NOMO-1 treated with DMSO at 0.1 percent for 48 hours (cell line): ENCODE measurements at regions not wholly inside any gene's neighbourhood (a gene's known extent, or its start where the extent isn't known, plus 50 kb on each side); places are given as distances from the start of the nearest gene placed in this dataset.

Source experiments
- DNase-seq: peaks from one replicate; lab custom pipeline; 2025; ENCODE audit not compliant: unreplicated experiment; lab: John Stamatoyannopoulos, UW

GRCh38 chr20:17093782-17094181, 133.1 kb upstream of the PCSK2 start:
- DNase-seq: no peak

GRCh38 chr20:17097603-17098002, 129.2 kb upstream of the PCSK2 start:
- DNase-seq: no peak

DNA sequence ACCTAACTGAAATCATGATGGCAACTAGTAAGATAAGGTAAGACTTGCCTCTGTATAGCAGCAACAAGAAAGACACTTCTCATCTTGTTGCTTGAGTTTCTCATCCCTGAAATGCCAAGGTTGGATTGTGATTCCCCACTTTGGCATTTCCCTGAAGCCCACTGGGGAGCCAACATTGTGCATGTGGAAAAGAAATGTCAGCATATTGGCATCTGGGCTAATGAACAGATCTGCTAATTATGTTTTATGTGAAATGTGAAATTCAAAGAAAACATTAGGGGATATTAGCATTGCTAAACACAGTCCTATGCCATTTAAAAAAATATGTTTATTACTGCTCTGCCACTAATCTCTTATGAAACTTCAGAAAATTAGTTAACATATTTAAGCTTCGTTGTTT, 126.3 kb upstream of the PCSK2 start:
- no peak for DNase-seq

GRCh38 chr20:17107127-17107526, 119.7 kb upstream of the PCSK2 start:
- DNase-seq: no peak

- no peak for DNase-seq
Measured at GRCh38 chr20:17108896-17109295, 117.9 kb upstream of the PCSK2 start.

DNA sequence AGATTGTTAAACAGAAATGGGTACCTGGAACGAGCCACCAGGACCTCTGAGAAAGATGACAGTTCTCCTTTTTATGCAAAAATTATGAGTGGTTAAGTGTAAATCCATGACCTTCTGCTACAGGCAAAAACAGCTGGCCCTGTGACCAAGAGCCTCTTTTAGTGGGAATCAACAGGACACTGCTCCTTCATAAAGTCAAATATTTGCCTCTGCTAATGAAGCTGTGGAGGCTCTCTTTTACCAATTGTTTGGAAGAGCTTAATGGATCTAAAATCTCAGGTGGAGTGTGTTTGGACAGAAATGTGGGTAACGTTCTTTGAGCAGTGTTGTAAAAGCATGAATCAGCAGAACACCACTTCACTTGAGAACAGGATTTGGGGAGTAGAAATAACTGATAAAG, 117.5 kb upstream of the PCSK2 start:
- no peak for DNase-seq

DNA sequence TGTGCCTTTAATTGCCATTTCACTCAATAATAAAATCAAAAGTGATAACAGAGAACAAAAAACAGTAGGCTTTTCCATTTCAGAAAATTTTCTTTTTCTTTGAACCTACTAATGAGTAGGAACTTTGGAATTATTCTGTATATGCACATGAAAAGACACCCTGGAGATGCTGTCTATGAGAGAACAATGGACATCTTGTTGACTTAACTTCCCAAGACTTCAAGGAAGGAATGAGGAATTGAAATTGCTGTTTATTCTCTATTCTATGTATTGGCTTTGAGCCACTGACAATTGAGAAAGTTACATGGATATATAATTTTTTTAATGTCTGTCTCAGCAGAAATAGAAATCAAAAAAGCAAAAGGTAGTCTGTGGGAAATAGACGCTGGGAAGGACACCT, 98.6 kb upstream of the PCSK2 start:
- DNase-seq: no peak

DNA sequence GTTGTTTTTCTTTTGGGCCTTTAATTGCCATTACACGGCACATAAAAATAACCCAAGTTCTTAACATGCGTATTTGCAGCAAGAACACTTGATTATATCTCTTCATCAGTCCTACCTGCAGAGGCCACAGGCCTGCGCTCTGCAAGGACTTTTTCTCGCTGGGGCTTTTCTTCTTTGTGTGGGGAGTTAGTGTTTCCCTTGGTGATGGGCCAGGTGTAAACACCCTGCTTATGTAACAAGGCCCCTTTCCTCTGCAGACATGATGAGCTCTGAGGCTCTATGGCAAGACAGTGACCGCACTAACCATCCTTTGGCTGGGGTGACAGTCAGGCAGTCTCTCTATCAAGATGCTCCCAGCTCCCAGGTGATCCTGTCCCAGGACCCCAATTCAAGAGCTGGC, 97.8 kb upstream of the PCSK2 start:
- no peak for DNase-seq

DNA sequence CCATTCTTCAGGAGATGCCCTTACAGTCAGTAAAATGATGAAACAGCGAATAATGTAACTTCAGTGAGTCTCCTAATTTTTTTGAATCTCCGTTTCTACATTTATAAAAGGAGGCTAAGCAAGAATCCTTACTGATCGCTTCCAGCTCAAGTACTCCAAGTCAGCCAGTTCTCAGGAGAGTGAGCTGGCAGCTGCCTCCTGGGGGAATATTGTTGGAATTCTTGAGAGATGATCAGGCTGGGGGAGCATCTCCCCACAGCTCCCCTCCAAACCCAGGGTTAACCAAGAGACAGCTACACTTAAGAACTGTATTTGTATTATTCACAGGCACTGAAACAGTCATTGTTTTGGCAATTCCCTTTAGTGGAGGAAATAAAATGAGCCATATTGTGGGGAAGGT, 89.1 kb upstream of the PCSK2 start:
- no peak for DNase-seq

GRCh38 chr20:17138237-17138636, 88.6 kb upstream of the PCSK2 start:
- no peak for DNase-seq

- no peak for DNase-seq
Measured at GRCh38 chr20:17140894-17141293, 85.9 kb upstream of the PCSK2 start.

DNA sequence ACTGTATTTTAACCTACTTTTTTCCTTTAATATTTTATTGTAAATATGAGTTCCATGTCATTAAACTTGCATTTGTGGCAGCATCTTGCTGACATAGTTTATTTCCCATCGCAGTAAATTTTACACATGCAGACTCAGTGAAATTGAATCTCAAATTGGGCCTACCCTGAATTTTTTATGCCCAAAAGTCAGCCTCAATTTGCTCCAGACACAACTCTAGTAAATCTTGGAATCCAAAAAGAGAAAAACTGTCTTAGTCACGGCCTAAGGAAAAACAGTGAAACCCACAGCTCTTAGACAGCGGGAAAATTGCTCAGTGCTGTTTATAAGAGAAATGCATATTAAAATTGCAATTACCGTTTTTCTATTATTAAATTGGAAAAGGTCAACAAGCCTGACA, 85.3 kb upstream of the PCSK2 start:
- DNase-seq: no peak

- DNase-seq: no peak
Measured at GRCh38 chr20:17142666-17143065, 84.2 kb upstream of the PCSK2 start.

GRCh38 chr20:17150858-17151257, 76.0 kb upstream of the PCSK2 start:
- DNase-seq: no peak

GRCh38 chr20:17155401-17155800, 71.4 kb upstream of the PCSK2 start:
- no peak for DNase-seq

- DNase-seq: no peak
Measured at GRCh38 chr20:17158701-17159100, 68.1 kb upstream of the PCSK2 start.

DNA sequence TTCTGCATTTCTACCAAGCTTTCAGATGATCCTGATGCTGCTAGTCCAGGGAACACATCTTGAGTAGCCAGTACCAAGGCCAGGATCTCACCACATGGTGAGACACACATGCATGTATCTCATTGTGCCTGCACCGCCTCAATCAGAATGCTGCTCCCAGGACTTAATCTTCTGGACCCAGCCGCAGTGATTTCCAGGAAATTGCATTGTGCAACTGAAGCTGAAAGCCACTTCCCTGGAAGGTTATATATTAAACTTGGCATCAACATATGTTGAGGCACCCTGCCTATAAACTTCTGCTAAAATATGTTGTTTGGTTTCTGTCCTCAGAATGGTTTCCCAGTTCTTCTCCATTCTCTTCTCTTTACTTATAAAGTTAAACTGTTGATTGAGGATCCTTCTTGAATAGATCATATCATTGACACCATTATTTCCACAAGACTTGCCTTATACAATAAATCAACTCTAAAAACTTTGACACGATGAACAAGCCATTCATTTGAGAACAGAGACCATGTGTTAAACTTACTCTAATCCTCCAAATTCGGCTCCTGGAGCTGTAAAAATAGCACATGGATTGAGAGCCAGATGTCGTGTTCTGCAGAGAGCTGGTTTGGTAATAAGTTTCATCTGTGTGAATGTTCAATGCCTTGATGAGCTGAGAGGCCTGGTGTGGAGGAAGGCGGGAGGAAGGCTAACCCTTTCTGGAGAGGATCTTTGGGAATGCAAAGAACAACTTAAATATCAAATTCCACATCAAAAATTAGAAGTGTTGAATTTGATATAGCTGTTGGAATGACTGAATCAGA, 65.0 kb upstream of the PCSK2 start:
- DNase-seq: no peak

DNA sequence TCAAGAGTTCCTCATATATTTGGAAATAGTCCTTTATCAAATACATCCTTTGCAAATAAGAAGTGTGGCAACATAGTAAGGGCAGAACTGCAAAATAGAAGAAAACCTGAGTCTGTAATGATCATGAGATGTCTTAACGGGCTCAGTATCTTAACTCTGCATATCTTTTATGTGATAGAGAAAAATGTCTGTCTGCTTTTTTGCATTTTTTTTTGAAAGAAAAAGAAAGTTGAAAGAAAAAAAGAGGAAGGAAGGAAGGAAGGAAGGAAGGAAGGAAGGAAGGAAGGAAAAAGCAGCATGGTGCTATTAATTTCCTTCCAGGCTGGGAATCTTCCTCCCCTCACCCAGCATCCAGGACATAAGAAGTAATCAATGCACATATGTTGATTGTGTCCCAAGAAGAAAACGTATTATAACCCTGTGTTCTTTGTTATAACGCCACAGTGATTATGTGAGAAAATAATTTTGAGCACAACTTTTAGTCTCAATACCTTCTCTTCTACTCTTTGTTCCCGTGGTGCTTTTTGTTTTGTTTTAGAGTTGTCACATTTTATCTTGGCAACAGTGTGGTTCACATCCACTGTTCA, 58.7 kb upstream of the PCSK2 start:
- no peak for DNase-seq

DNA sequence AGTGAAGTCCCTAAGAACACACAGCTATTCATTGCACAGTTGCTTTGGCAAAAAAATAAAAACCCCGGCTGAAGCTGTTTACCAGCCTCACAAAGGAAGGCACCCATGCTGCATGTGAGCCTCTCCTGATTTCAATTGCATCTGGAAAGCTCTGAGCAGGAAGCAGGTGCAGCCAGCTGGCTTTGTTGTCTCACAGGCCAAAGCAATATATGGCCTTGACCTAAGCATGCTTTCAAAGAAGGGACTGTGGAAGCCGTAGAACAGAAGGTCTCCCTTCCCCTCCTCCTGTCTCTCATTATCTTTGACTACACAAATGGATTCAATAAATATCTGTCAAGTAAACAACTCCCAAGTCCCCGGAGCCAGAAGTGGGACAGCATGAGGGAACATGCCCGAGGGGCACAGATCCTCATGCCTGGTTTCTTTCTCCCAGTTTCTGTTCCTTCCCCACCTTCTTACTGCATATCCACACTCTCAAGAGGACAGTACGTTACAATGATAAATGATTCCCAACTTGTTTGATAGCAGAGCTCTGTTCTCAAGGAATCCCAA, 57.2 kb upstream of the PCSK2 start:
- DNase-seq: no peak

GRCh38 chr20:17171746-17172280, 55.0 kb upstream of the PCSK2 start:
- no peak for DNase-seq

- DNase-seq: no peak
Measured at GRCh38 chr20:17172836-17173516, 53.9 kb upstream of the PCSK2 start.
